H1 (cell line): ENCODE measurements at regions not wholly inside any gene's neighbourhood (a gene's known extent, or its start where the extent isn't known, plus 50 kb on each side); places are given as distances from the start of the nearest gene placed in this dataset.

Experiments used
- CTCF ChIA-PET: fragments of 300-600 bp; sonication (Branson Sonifier 250); formaldehyde crosslinking; loops from one replicate; lab custom pipeline; 2021; ENCODE audit not compliant: partially characterized antibody; lab: Charles Lee
- POLR2A ChIA-PET: fragments of 300-600 bp; sonication (Branson Sonifier 250); formaldehyde crosslinking; loops from one replicate; lab custom pipeline; 2021; ENCODE audit warnings: inconsistent platforms; ENCODE audit not compliant: partially characterized antibody; lab: Charles Lee
- DNase-seq, 2 experiments: peaks; one replicate each; pipeline versions ENCODE4 v3.0.0 to v3.0.0-alpha.2; 2010 to 2022; ENCODE audit warnings: low spot score in 2 of 2, low read depth in 1 of 2, mixed read lengths in 1 of 2
- FAIRE-seq: peaks from 2 replicates; lab custom pipeline; 2011; peaks lifted over from hg19 to GRCh38; lab: Jason Lieb, UNC
- H2AFZ ChIP-seq: 2 replicates; pipeline ENCODE4 v1.8.1; 2012; ENCODE audit warnings: low read length, inconsistent platforms
- H2AK5ac ChIP-seq: 2 replicates; pipeline ENCODE4 v1.6.1; 2013; ENCODE audit warnings: low read depth, low read length
- H2BK120ac ChIP-seq: replicated peaks from 2 replicates; pipeline ENCODE3; 2013; ENCODE audit warnings: low read depth, low read length, inconsistent platforms
- H2BK12ac ChIP-seq: 2 replicates; pipeline ENCODE4 v1.6.1; 2013; ENCODE audit warnings: low read depth, low read length
- H2BK15ac ChIP-seq: 2 replicates; pipeline ENCODE4 v1.6.1; 2013; ENCODE audit warnings: low read length
- H2BK20ac ChIP-seq: 2 replicates; pipeline ENCODE4 v1.6.1; 2013; ENCODE audit warnings: low read length
- H2BK5ac ChIP-seq: 2 replicates; pipeline ENCODE4 v1.6.1; 2013; ENCODE audit warnings: low read depth, low read length
- H3K14ac ChIP-seq: 2 replicates; pipeline ENCODE4 v1.6.1; 2013; ENCODE audit warnings: inconsistent platforms; ENCODE audit not compliant: insufficient read length
- H3K18ac ChIP-seq: 2 replicates; pipeline ENCODE4 v1.6.1; 2013; ENCODE audit warnings: low read length; ENCODE audit errors: extremely low read depth
- H3K23ac ChIP-seq: 2 replicates; pipeline ENCODE4 v1.6.1; 2013; ENCODE audit warnings: inconsistent platforms; ENCODE audit not compliant: insufficient read length
- H3K23me2 ChIP-seq: 2 replicates; pipeline ENCODE4 v1.6.1; 2013; ENCODE audit warnings: low read depth, low read length
- H3K27ac ChIP-seq: 2 replicates; pipeline ENCODE4 v1.6.1; 2011; ENCODE audit warnings: low read depth, low read length, inconsistent platforms
- H3K27me3 ChIP-seq, 4 experiments: replicated peaks in 1 of 4; 1 replicate in 1 of 4; 2 replicates in 3 of 4; pipeline versions ENCODE4 v1.6.1 to v1.8.1; 2011 to 2013; ENCODE audit warnings: low read length in 3 of 4, mild to moderate bottlenecking in 3 of 4, inconsistent platforms in 2 of 4, mixed read lengths in 2 of 4, moderate library complexity in 1 of 4; ENCODE audit not compliant: control insufficient read depth in 3 of 4, insufficient read depth in 3 of 4; ENCODE audit errors: extremely low read depth in 1 of 4
- H3K36me3 ChIP-seq, 4 experiments: 2 replicates each; pipeline versions ENCODE4 v1.6.1 to v1.8.1; 2011 to 2013; ENCODE audit warnings: mild to moderate bottlenecking in 4 of 4, low read length in 3 of 4, moderate library complexity in 2 of 4, control low read depth in 1 of 4, inconsistent platforms in 1 of 4; ENCODE audit not compliant: insufficient read depth in 4 of 4, control insufficient read depth in 2 of 4
- H3K4ac ChIP-seq: replicated peaks from 2 replicates; pipeline ENCODE3; 2013; ENCODE audit warnings: low read length, low read depth, mixed read lengths, inconsistent platforms; ENCODE audit not compliant: insufficient read length
- H3K4me1 ChIP-seq, 4 experiments: replicated peaks in 1 of 4; 1 replicate in 1 of 4; 2 replicates in 3 of 4; pipeline versions ENCODE4 v1.6.1 to v1.8.1; 2011 to 2013; ENCODE audit warnings: low read length in 3 of 4, inconsistent platforms in 2 of 4, mixed read lengths in 1 of 4; ENCODE audit not compliant: insufficient read depth in 4 of 4, control insufficient read depth in 3 of 4
- H3K4me2 ChIP-seq, 2 experiments: 2 replicates each; pipeline versions ENCODE4 v1.6.1 to v1.8.1; 2011 to 2013; ENCODE audit warnings: low read depth in 2 of 2, low read length in 2 of 2, control low read depth in 1 of 2, inconsistent platforms in 1 of 2, mild to moderate bottlenecking in 1 of 2; ENCODE audit not compliant: insufficient read depth in 1 of 2
- H3K4me3 ChIP-seq, 4 experiments: fragments of 200-600, 300-600 bp in 1 of 4; sonication (generic), shearing (Covaris generic), sonication (Bioruptor Twin) in 1 of 4; 2 replicates each; pipeline versions ENCODE4 v1.5.1 to v1.8.1; 2011 to 2016; ENCODE audit warnings: low read length in 4 of 4, low read depth in 3 of 4, control low read depth in 2 of 4, inconsistent platforms in 2 of 4, mild to moderate bottlenecking in 2 of 4, mixed read lengths in 1 of 4, moderate library complexity in 1 of 4; ENCODE audit not compliant: insufficient read depth in 2 of 4; ENCODE audit errors: extremely low read depth in 1 of 4
- H3K56ac ChIP-seq: replicated peaks from 2 replicates; pipeline ENCODE3; 2013; ENCODE audit warnings: low read depth, mild to moderate bottlenecking, mixed read lengths, low read length, inconsistent platforms; ENCODE audit not compliant: insufficient read length
- H3K79me1 ChIP-seq: 2 replicates; pipeline ENCODE4 v1.6.1; 2013; ENCODE audit warnings: low read depth, low read length, control low read depth
- H3K79me2 ChIP-seq, 2 experiments: 2 replicates each; pipeline versions ENCODE4 v1.6.1 to v1.8.1; 2012 to 2013; ENCODE audit warnings: low read length in 2 of 2, mild to moderate bottlenecking in 2 of 2, inconsistent platforms in 1 of 2; ENCODE audit not compliant: insufficient read depth in 2 of 2, control insufficient read depth in 1 of 2
- H3K9ac ChIP-seq, 4 experiments: replicated peaks in 1 of 4; 1 replicate in 1 of 4; 2 replicates in 3 of 4; pipeline versions ENCODE4 v1.6.1 to v1.8.1; 2011 to 2013; ENCODE audit warnings: low read depth in 3 of 4, low read length in 3 of 4, control low read depth in 2 of 4, mild to moderate bottlenecking in 2 of 4, moderate library complexity in 2 of 4, inconsistent platforms in 1 of 4; ENCODE audit errors: extremely low read depth in 1 of 4
- H3K9me3 ChIP-seq, 2 experiments: 2 replicates each; pipeline versions ENCODE4 v1.6.1 to v1.8.1; 2012 to 2013; ENCODE audit warnings: mild to moderate bottlenecking in 2 of 2, moderate library complexity in 2 of 2, control low read depth in 1 of 2, inconsistent platforms in 1 of 2, low read depth in 1 of 2, low read length in 1 of 2, mixed read lengths in 1 of 2; ENCODE audit not compliant: insufficient read depth in 2 of 2
- H4K20me1 ChIP-seq, 2 experiments: replicated peaks in 1 of 2; 2 replicates each; pipeline versions ENCODE3 to v1.8.1; 2011 to 2013; ENCODE audit warnings: inconsistent platforms in 2 of 2, low read length in 2 of 2, mild to moderate bottlenecking in 1 of 2; ENCODE audit not compliant: insufficient read depth in 2 of 2, control insufficient read depth in 1 of 2
- H4K5ac ChIP-seq: 2 replicates; pipeline ENCODE4 v1.6.1; 2013; ENCODE audit warnings: low read length, low read depth, mixed read lengths, inconsistent platforms; ENCODE audit not compliant: insufficient read length
- H4K8ac ChIP-seq: 2 replicates; pipeline ENCODE4 v1.8.0; 2013; ENCODE audit warnings: mild to moderate bottlenecking, moderate library complexity, low read length, inconsistent platforms; ENCODE audit not compliant: insufficient read depth; ENCODE audit errors: extremely low read depth
- H4K91ac ChIP-seq: replicated peaks from 2 replicates; pipeline ENCODE3; 2013; ENCODE audit warnings: low read length, mixed read lengths, inconsistent platforms; ENCODE audit not compliant: insufficient read length
- BRCA1 ChIP-seq: IDR thresholded peaks from 2 replicates; pipeline ENCODE4 v1.6.1; 2012; ENCODE audit warnings: low read depth, low read length, improper control_type of control experiment
- CTCF ChIP-seq, 3 experiments: IDR thresholded peaks; 1 replicate in 2 of 3; 2 replicates in 1 of 3; pipeline versions ENCODE4 v1.5.1 to v1.6.1; 2011; ENCODE audit warnings: low read length in 3 of 3, mild to moderate bottlenecking in 3 of 3, inconsistent platforms in 2 of 3, low read depth in 1 of 3, moderate library complexity in 1 of 3; ENCODE audit not compliant: insufficient read depth in 1 of 3; ENCODE audit errors: control extremely low read depth in 1 of 3
- FOSL1 ChIP-seq: IDR thresholded peaks from 2 replicates; pipeline ENCODE4 v1.6.1; 2011; ENCODE audit warnings: mild to moderate bottlenecking, low read depth, low read length, moderate library complexity; ENCODE audit not compliant: insufficient read depth
- HDAC2 ChIP-seq, 2 experiments: fragments of 300-600 bp in 1 of 2; sonication (generic) in 1 of 2; IDR thresholded peaks; 2 replicates each; pipeline ENCODE4 v1.6.1; 2011 to 2012; ENCODE audit warnings: low read depth in 2 of 2, low read length in 2 of 2, mild to moderate bottlenecking in 2 of 2, moderate library complexity in 2 of 2, borderline replicate concordance in 1 of 2, inconsistent platforms in 1 of 2
- JUND ChIP-seq: IDR thresholded peaks from 2 replicates; pipeline ENCODE4 v1.6.1; 2011; ENCODE audit warnings: mild to moderate bottlenecking, improper control_type of control experiment, low read length
- NANOG ChIP-seq: IDR thresholded peaks from 2 replicates; pipeline ENCODE4 v1.6.1; 2011; ENCODE audit warnings: low read length, low read depth, mild to moderate bottlenecking, inconsistent platforms; ENCODE audit not compliant: insufficient read depth, poor library complexity, severe bottlenecking
- RFX5 ChIP-seq: IDR thresholded peaks from 2 replicates; pipeline ENCODE4 v1.6.1; 2011; ENCODE audit warnings: low read depth, low read length, improper control_type of control experiment, borderline replicate concordance
- RXRA ChIP-seq: IDR thresholded peaks from 2 replicates; pipeline ENCODE4 v1.6.1; 2011; ENCODE audit warnings: low read depth, mild to moderate bottlenecking, low read length, moderate library complexity; ENCODE audit not compliant: insufficient read depth
- SIX5 ChIP-seq: IDR thresholded peaks from 2 replicates; pipeline ENCODE4 v1.6.1; 2011; ENCODE audit warnings: mild to moderate bottlenecking, low read depth, low read length
- SP2 ChIP-seq: IDR thresholded peaks from 2 replicates; pipeline ENCODE4 v1.6.1; 2012; ENCODE audit warnings: mild to moderate bottlenecking, low read length, inconsistent platforms
- TCF12 ChIP-seq: IDR thresholded peaks from 2 replicates; pipeline ENCODE4 v1.6.1; 2011; ENCODE audit warnings: low read depth, mild to moderate bottlenecking, low read length
- ZNF274 ChIP-seq: IDR thresholded peaks from 2 replicates; pipeline ENCODE4 v1.7.0; 2012; ENCODE audit warnings: low read length, borderline replicate concordance; ENCODE audit errors: extremely low read depth
- WGBS, 2 experiments: shearing (Covaris generic) in 1 of 2; methylation state at CpG; one replicate each; pipeline versions ENCODE4 v1.1.6 to v1.1.7; 2013 to 2015; ENCODE audit warnings: low lambda C conversion rate in 2 of 2, mixed read lengths in 2 of 2, inconsistent platforms in 1 of 2, low coverage in 1 of 2, missing lambda C conversion rate in 1 of 2; ENCODE audit not compliant: insufficient replicate concordance in 2 of 2, insufficient coverage in 1 of 2, insufficient read length in 1 of 2; ENCODE audit errors: extremely low coverage in 1 of 2, missing lambda C conversion rate in 1 of 2; 5-methylcytosine and 5-hydroxymethylcytosine counted together

- no peak overlapping the region for H3K14ac ChIP-seq
- H2BK20ac ChIP-seq = no peak overlapping the region
- peaks cover 6 to 9% of the 10 kb centered on the region in 2 experiments; a peak in 1 of 4 replicates for H3K9me3 ChIP-seq
- H3K23ac ChIP-seq = no peak overlapping the region
- no peak overlapping the region for H2BK120ac ChIP-seq
- no peak overlapping the region; the same call in 1 of the 2 replicates for H2AFZ ChIP-seq
- WGBS, 2 experiments = 91% methylated on average over 17 of the region's 17 CpGs; no CpG with 5 or more reads in 1 of the 2 experiments
- no peaks in the 10 kb centered on the region for H3K79me2 ChIP-seq
- no peak overlapping the region for H2BK15ac ChIP-seq
- H3K27me3 ChIP-seq = no peaks in the 10 kb centered on the region
- H3K56ac ChIP-seq = no peak overlapping the region
- FAIRE-seq = no peak
- H2BK5ac ChIP-seq = no peak overlapping the region
- no peak overlapping the region for H3K4me2 ChIP-seq
- H3K23me2 ChIP-seq = no peaks in the 10 kb centered on the region
- H3K4me1 ChIP-seq = no peaks in the 10 kb centered on the region
- peak overlapping the region; percentile 51; the same call in 1 of the 2 replicates for H4K8ac ChIP-seq
- H3K36me3 ChIP-seq = no peaks in the 10 kb centered on the region
- no peak overlapping the region for H3K18ac ChIP-seq
- no peaks in the 10 kb centered on the region for H3K79me1 ChIP-seq
- H4K5ac ChIP-seq = no peak overlapping the region
- no peak overlapping the region for H3K4ac ChIP-seq
- DNase-seq = no peak
- H4K91ac ChIP-seq = no peak overlapping the region
- H3K9ac ChIP-seq = no peak overlapping the region
- H3K27ac ChIP-seq = no peak overlapping the region
- no peak overlapping the region for H2AK5ac ChIP-seq
- ChIA-PET CTCF (interaction anchor here (0.6 to 0.7 kb wide), 2 partner anchors 73 to 376 kb away, joined by 3 to 5 read pairs; no protein-coding TSS in a partner anchor), POLR2A (no interaction called here)
- H3K4me3 ChIP-seq = no peak overlapping the region
- H2BK12ac ChIP-seq = no peak overlapping the region
- H4K20me1 ChIP-seq = no peaks in the 10 kb centered on the region
- TF ChIP-seq BRCA1 (no peak), NANOG (no peak), SIX5 (no peak), FOSL1 (no peak), JUND (no peak), SP2 (no peak), ZNF274 (no peak), RXRA (no peak), TCF12 (no peak), HDAC2 (IDR thresholded peaks at IDR 0.05; ENCODE audit: borderline replicate concordance in 1 of 2, low read depth in 2 of 2, low read length in 2 of 2) (no peak), CTCF (IDR thresholded peaks at IDR 0.05; ENCODE audit: control extremely low read depth in 1 of 3, insufficient read depth in 1 of 3, low read depth in 1 of 3, low read length in 3 of 3) (no peak), RFX5 (no peak)
Observed at GRCh38 chr18:4691836-4692235, 236.7 kb upstream of the DLGAP1 start.
